GM19455 (cell line): ENCODE measurements at regions not wholly inside any gene's neighbourhood (a gene's known extent, or its start where the extent isn't known, plus 50 kb on each side); places are given as distances from the start of the nearest gene placed in this dataset.

Source experiments
- ATAC-seq: cut with Tn5 transposase; IDR thresholded peaks from one replicate; pipeline ENCODE4 v1.9.1; 2021; ENCODE audit not compliant: unreplicated experiment

DNA sequence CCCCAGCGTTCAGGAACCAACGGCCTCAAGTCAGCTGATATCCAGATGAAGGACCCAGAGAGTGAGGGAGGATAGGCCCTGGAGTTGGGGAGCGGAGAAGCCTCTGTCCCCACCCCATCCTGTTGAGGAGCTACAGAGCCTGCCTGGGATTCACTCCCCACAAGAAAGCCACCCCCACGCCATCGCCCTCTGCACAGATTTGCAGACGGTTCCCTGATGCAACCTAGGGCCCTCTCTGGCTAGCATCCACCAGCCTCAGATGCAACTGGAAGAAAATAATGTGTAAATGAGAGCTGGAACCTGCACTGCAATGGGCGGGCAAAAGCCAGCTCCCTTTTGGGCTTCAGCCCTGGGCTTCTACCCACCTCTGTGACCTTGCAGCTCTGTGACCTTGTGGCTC, 185.6 kb downstream of the BCOR start:
- no peak for ATAC-seq

- ATAC-seq: no peak
Measured at GRCh38 chrX:39915081-39915480, 182.7 kb downstream of the BCOR start.

- no peak for ATAC-seq
Measured at GRCh38 chrX:39915596-39915995, 182.2 kb downstream of the BCOR start.

- no peak for ATAC-seq
Measured at GRCh38 chrX:39921838-39922237, 175.9 kb downstream of the BCOR start.

GRCh38 chrX:39922488-39922887, 175.3 kb downstream of the BCOR start:
- no peak for ATAC-seq

DNA sequence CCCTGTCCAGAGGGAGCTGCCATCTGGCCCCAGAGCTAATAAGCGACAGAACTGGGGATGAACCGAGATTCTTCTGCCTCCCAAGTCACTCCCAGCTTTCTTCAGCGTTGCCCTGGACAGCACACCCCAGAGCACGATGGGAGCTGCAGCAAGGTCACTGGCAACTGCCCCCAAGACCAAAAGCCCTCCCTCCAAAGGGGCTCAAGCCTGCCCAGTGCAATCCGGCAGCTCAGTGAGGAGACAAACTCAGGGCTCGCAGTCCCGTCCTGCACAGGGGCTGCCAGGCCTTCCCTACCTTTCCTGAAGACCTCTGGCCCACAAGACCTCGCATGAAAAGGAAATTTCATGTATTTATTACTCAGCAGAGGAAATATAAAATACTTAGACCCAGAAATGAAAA, 174.8 kb downstream of the BCOR start:
- no peak for ATAC-seq

DNA sequence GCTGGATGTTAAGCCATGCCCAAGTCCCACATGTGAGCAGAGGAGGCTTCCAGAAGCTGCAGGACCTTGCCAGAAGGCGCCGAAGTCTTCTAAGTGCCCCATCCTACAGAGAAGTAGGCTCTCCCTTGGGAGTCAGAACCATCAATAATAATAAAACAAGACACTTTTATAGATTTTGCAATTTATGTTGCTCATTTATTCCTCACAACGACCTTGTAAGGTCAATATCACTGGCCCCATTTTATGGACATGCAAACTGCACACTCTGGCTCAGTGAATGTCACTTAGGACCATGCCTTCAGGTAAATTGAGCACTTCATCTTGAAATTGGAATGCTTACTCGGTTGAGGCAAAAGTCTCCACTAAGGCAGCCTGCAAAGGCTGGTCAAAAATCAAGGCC, 170.4 kb downstream of the BCOR start:
- ATAC-seq: no peak

DNA sequence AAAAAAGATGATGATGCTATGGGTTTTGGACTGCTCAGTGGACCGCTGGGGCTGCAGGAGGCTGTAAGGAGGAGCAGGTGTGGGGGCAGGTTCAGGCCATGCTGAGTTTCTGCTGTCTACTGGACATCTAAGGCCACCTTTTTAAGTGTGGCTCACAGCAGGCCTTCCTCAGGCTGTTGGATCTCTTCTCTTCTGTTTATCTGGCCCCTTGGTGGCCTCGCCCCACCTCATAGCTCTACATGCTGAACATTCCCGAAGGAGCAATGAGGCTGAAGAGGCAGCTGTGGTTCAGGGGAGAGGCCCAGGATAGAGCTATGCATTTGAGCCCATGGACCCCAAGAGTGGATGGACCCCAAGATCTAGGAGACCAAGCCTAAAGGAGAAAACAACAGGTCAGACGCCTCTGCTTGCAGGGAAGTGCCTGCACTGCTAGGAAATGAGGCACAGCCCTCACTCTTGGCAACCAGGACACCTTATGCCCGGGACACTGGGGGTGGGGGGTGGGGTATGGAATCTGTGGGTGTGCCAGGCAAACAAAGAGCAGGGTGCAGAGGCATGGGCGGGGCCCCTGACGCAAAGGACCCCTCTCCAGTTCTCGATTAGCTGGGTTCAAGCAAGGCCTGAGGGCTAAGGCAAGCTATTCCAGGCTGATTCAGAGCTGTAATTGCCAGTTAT, 168.9 kb downstream of the BCOR start:
- no peak for ATAC-seq

DNA sequence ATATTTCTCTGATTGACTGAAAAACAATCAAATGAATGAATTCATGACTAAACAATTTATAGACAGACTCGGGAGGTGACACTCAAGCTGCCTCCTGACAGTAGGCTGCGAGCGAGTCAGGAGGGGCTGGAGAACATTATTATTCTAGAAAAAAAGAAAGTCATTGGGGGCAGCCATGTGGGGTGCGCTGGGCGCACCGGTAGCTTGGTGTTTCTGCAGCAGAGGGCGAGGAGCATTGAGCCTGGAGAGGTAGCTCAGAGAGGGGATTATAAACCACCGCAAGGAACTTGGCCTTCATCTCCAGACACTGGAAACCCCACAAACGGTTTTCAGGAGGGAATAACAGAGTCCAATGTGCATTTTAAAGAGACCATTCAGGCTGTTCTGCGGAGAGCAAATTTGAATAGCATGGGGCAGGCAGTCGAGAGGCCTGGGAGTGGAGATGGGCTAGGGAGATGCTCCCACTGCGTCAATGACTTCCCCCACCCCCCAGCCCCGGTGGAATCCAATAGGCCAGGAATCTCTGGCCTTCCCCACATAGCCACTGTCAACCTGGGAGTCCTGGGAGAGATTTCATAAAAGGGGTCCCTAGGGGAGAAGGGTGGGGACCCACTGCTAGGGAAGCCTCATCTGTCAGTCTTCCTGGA, 168.3 kb downstream of the BCOR start:
- no peak for ATAC-seq

- no peak for ATAC-seq
Measured at GRCh38 chrX:39930786-39931528, 166.8 kb downstream of the BCOR start.

DNA sequence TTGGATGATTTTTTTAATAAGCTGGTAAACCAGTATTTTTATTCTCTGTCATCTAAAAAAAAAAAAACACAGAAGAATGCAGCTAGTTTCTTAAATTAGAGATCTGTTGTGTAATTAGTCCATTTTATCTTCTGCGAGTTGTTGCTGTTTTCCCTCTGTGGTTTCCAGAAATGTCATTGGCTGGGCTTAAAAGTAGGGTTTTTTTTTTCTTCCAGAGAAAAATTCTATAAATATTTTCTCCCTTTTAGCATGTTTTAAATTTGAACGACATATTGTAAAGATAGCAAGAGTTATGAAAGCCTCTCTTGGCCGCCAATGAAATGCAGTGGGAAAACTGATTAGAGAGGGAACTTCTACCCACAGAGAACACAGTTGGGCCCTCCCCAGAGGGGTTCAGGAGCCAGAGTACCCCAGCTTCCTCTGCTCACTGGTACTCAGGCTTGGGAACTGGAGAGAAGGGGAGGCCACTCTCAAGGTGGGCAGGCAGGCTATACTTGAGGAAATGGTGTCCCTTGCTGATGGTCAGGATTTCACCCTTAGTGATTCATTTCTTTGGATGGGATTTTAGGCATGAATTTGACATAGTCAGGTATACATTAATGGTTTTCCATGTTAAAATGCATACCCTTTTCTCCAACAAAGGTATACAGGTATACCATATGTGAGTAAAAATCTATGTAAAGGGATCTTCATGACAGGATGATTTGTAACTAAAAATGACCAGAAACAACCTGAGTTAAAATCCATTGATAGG, 166.1 kb downstream of the BCOR start:
- ATAC-seq: no peak

GRCh38 chrX:39935411-39936064, 162.2 kb downstream of the BCOR start:
- no peak for ATAC-seq

DNA sequence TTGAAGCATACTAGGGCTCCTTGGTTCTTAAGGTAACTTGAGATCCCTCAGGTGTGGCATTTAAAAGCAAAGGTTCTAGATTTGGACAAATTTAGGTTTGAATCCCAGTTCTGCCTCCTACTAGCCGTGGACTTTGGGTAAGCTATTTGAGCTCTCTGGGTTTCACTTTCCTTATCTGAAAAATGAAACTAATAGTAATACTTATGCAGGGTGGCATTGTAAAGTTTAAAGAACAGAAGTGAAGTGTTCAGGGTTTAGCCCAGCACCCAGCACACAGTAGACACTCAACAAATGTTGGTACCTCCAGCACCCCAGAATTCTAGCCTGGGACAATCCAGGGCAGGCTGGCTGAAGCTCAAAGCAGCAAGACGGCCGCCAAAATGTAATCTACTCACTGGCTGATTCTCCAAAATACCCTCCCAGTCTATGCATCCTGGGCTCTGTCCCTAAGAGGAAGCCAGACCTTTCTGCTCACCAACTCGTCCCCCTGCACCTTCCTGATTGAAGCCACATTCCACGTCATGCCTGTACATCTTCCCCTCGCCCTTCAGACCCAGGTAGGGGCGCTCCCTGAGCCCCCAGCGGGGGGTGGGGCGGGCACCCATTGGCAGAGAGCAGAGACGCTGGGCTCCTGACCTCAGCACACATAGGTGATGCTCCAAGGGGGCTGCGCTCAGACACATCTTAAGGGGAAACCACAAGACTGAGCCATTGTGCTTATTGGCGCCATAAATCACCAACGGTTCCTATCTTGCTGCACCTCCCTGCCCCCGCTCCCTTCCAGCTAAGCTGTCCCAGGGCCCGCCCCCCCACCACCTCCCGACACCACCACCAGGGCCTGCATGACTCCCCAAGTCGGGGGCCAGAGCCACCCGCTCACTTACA, 160.6 kb downstream of the BCOR start:
- peak; percentile 63 for ATAC-seq

DNA sequence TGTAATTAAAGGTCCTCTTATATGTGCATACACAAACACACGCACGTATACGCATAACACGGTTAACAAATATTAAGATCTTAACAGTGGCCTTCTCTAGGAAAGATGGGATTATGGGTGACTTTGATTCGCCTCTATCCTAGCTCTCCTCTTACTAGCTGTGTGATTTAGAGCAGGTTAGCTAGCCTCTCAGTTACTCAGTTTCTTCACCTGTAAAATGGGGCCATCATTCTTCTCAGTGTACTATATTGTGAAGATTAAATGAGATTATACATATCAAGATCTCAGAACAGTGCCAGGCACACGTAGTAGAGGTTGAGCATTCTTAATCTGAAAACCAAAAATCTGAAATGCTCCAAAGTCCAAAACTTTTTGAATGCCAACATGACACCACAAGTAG, 159.3 kb downstream of the BCOR start:
- no peak for ATAC-seq

- ATAC-seq: no peak
Measured at GRCh38 chrX:39939678-39940077, 158.1 kb downstream of the BCOR start.

GRCh38 chrX:39941332-39941920, 156.3 kb downstream of the BCOR start:
- no peak for ATAC-seq

GRCh38 chrX:39944416-39944815, 153.3 kb downstream of the BCOR start:
- ATAC-seq: no peak

DNA sequence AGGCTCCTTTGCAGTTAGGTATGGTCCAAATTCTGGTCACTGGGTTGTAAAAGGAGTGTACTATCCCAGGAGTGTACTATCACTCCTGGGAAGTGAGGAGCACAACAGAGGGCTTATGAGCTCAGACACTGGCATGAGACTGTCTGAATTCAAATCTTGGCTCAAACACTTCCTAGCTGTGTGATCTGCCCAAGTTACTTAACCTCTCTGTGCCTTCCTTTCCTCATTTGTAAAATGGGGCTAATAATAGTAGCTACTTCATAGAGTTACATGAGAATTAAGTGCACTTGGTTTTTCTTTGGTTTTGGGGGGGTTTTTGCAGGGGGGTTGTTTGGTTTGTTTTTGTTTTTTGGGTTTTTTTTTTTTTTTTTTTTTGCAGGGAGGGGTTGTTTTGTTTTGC, 152.0 kb downstream of the BCOR start:
- no peak for ATAC-seq

- no peak for ATAC-seq
Measured at GRCh38 chrX:39946822-39947221, 150.9 kb downstream of the BCOR start.

DNA sequence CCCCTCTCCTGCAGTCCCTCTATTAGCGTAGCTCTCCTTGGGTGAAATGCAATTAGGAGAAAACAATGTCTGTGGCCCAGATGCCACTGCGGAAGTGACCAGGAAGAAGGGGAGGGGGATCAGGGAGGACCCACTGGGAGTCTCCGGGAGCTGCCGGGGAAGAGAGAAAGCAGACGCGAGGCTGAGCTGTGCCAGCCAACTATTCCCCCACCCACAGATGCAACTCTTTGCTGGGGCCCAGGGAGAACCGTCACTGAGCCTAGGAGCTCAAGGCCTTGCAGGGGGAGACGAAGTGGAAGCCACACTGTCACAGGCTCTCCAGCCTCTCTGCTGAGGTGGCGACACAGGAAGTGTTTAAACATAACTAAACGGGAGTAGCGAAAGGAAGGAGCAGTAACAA, 149.2 kb downstream of the BCOR start:
- no peak for ATAC-seq
